ENCODE measurements at regions not wholly inside any gene's neighbourhood (a gene's known extent, or its start where the extent isn't known, plus 50 kb on each side); places are given as distances from the start of the nearest gene placed in this dataset.
"Not testable (repeated sequence)": the region's sequence is repeated elsewhere in the genome, so short reads cannot be mapped to it uniquely, and the experiment has no call there.

DNA sequence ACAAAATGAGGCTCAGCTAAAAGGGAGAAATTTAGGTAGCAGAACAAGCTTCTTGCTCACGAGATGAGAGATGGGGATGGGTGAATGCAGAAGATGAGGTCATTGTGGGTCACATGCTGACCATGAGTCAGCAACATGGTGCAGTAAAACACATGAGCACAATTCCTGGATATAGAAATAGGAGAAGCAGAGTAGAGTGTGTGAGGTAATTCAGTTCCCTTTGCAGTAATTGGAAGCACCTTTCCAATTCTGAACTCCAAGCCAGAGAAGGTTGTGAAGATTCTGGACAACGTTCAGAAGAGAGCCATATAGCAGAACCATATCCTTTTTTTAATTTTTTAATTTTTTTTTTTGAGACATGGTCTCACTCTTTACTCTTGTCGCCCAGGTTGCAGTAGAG is 62.0 kb upstream of the LMNTD1 start:
- H3K36me3 Mint-ChIP-seq: no peaks in the 10 kb centered on the region
- no peaks in the 10 kb centered on the region for H3K9me3 Mint-ChIP-seq
- H3K4me3 Mint-ChIP-seq: no peak overlapping the region
- H3K27me3 Mint-ChIP-seq (ENCODE audit: low read depth): no peaks in the 10 kb centered on the region
- TF ChIP-seq, protein P1, sequence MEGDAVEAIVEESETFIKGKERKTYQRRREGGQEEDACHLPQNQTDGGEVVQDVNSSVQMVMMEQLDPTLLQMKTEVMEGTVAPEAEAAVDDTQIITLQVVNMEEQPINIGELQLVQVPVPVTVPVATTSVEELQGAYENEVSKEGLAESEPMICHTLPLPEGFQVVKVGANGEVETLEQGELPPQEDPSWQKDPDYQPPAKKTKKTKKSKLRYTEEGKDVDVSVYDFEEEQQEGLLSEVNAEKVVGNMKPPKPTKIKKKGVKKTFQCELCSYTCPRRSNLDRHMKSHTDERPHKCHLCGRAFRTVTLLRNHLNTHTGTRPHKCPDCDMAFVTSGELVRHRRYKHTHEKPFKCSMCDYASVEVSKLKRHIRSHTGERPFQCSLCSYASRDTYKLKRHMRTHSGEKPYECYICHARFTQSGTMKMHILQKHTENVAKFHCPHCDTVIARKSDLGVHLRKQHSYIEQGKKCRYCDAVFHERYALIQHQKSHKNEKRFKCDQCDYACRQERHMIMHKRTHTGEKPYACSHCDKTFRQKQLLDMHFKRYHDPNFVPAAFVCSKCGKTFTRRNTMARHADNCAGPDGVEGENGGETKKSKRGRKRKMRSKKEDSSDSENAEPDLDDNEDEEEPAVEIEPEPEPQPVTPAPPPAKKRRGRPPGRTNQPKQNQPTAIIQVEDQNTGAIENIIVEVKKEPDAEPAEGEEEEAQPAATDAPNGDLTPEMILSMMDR (IDR thresholded peaks at IDR 0.05; ENCODE audit: unreplicated experiment): no peak
- H3K27ac Mint-ChIP-seq: no peak overlapping the region
- H3K4me1 Mint-ChIP-seq: no peaks in the 10 kb centered on the region
- no peak for DNase-seq (ENCODE audit: low spot score in 2 of 2, unreplicated experiment in 2 of 2)

- H3K4me1 Mint-ChIP-seq: no peaks in the 10 kb centered on the region
- H3K4me3 Mint-ChIP-seq: no peak overlapping the region
- TF ChIP-seq, protein P1 (IDR thresholded peaks at IDR 0.05; ENCODE audit: unreplicated experiment): no peak
- H3K27me3 Mint-ChIP-seq (ENCODE audit: low read depth): no peaks in the 10 kb centered on the region
- no peak overlapping the region for H3K27ac Mint-ChIP-seq
- H3K36me3 Mint-ChIP-seq: no peaks in the 10 kb centered on the region
- DNase-seq (ENCODE audit: low spot score in 2 of 2, unreplicated experiment in 2 of 2): no peak
- H3K9me3 Mint-ChIP-seq: no peaks in the 10 kb centered on the region
Observed at GRCh38 chr12:25616286-25616685, 63.2 kb upstream of the LMNTD1 start.

- Mint-ChIP-seq H3K4me3 (no peak overlapping the region), H3K4me1 (peaks cover 4% of the 10 kb centered on the region), H3K27ac (no peak overlapping the region), H3K9me3 (no peaks in the 10 kb centered on the region), H3K36me3 (no peaks in the 10 kb centered on the region), H3K27me3 (ENCODE audit: low read depth) (no peaks in the 10 kb centered on the region)
- TF ChIP-seq, protein P1 (IDR thresholded peaks at IDR 0.05; ENCODE audit: unreplicated experiment): no peak
- DNase-seq (ENCODE audit: low spot score in 2 of 2, unreplicated experiment in 2 of 2): no peak
Observed at GRCh38 chr12:25617991-25618390, 64.9 kb upstream of the LMNTD1 start.

DNA sequence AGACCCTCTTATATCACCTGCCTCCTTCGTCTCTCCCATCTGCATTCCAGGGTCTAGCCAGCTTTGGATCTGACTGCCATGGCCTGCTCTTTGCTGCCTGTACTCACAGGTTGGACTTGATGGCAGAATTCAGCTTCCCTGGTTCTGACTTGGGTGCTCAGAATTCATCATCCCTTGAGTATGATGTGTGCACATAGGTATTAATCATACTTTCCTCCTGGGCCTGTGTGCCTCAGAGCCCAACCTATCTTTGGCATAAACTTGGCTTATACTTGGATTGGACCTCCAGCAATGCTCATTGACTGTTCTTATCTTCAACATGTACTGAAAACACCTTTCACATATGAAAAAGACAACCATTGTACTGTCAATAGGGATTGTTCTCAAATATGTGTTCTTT is 70.7 kb upstream of the LMNTD1 start:
- Mint-ChIP-seq H3K4me1 (peaks cover 4% of the 10 kb centered on the region), H3K9me3 (peaks cover 4% of the 10 kb centered on the region), H3K4me3 (no peak overlapping the region), H3K27me3 (ENCODE audit: low read depth) (no peaks in the 10 kb centered on the region), H3K36me3 (no peaks in the 10 kb centered on the region), H3K27ac (no peak overlapping the region)
- TF ChIP-seq, protein P1 (IDR thresholded peaks at IDR 0.05; ENCODE audit: unreplicated experiment): no peak
- DNase-seq (ENCODE audit: low spot score in 2 of 2, unreplicated experiment in 2 of 2): no peak

- DNase-seq (ENCODE audit: low spot score in 2 of 2, unreplicated experiment in 2 of 2): no peak
- no peak overlapping the region for H3K4me3 Mint-ChIP-seq
- H3K4me1 Mint-ChIP-seq: peaks cover 4% of the 10 kb centered on the region
- no peak overlapping the region for H3K27ac Mint-ChIP-seq
- H3K27me3 Mint-ChIP-seq (ENCODE audit: low read depth): no peaks in the 10 kb centered on the region
- no peaks in the 10 kb centered on the region for H3K36me3 Mint-ChIP-seq
- peaks cover 4% of the 10 kb centered on the region for H3K9me3 Mint-ChIP-seq
- TF ChIP-seq, protein P1 (IDR thresholded peaks at IDR 0.05; ENCODE audit: unreplicated experiment): no peak
Observed at GRCh38 chr12:25625146-25625545, 72.1 kb upstream of the LMNTD1 start.

DNA sequence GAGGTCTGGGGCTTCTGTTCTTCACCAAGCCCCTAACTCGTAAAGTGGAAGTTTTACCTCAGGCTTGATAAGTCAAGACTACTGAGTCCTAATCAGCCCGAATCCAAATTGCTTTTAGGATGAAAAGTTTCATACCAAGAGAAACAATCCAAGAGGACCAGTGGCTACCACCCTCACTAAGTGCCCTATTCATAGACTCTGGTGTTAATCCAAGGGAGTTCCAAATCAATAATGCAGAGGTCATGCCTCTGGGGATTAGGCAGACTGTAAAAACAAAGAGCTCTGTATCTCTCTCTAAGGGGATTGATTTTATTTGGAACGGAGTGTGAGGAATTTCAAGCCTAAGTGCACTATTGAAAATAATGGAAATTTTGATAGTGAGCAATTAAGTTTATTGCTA is 76.3 kb upstream of the LMNTD1 start:
- TF ChIP-seq, protein P1 (IDR thresholded peaks at IDR 0.05; ENCODE audit: unreplicated experiment): no peak
- H3K9me3 Mint-ChIP-seq: peaks cover 23% of the 10 kb centered on the region
- no peak overlapping the region for H3K4me3 Mint-ChIP-seq
- no peak overlapping the region for H3K27ac Mint-ChIP-seq
- no peak for DNase-seq (ENCODE audit: low spot score in 2 of 2, unreplicated experiment in 2 of 2)
- H3K36me3 Mint-ChIP-seq: no peaks in the 10 kb centered on the region
- H3K4me1 Mint-ChIP-seq: peaks cover 5% of the 10 kb centered on the region
- H3K27me3 Mint-ChIP-seq (ENCODE audit: low read depth): no peaks in the 10 kb centered on the region

- not testable (repeated sequence) for H3K36me3 Mint-ChIP-seq; H3K27ac Mint-ChIP-seq; H3K4me1 Mint-ChIP-seq; DNase-seq (ENCODE audit: low spot score in 2 of 2, unreplicated experiment in 2 of 2); H3K4me3 Mint-ChIP-seq; H3K27me3 Mint-ChIP-seq (ENCODE audit: low read depth)
- H3K9me3 Mint-ChIP-seq: peaks cover 31% of the 10 kb centered on the region
Observed at GRCh38 chr12:25630735-25631515, 77.8 kb upstream of the LMNTD1 start.

GRCh38 chr12:25633149-25633548 is 80.1 kb upstream of the LMNTD1 start:
- not testable (repeated sequence) for H3K36me3 Mint-ChIP-seq; H3K4me1 Mint-ChIP-seq; H3K4me3 Mint-ChIP-seq; H3K27me3 Mint-ChIP-seq (ENCODE audit: low read depth); DNase-seq (ENCODE audit: low spot score in 2 of 2, unreplicated experiment in 2 of 2); H3K27ac Mint-ChIP-seq
- H3K9me3 Mint-ChIP-seq: peaks cover 48% of the 10 kb centered on the region
